OCI-LY1 (cell line): ENCODE measurements at regions not wholly inside any gene's neighbourhood (a gene's known extent, or its start where the extent isn't known, plus 50 kb on each side); places are given as distances from the start of the nearest gene placed in this dataset.

Experiments
- H2AFZ ChIP-seq: fragments of 200-600 bp; sonication (generic), shearing (Covaris generic); 2 replicates; pipeline ENCODE4 v1.6.0; 2014; ENCODE audit warnings: antibody characterized with exemption, mild to moderate bottlenecking, low read length
- H3F3A ChIP-seq: fragments of 200-600 bp; sonication (generic), shearing (Covaris generic); 2 replicates; pipeline ENCODE4 v1.6.0; 2014; ENCODE audit warnings: mild to moderate bottlenecking, antibody characterized with exemption, low read length, moderate library complexity; ENCODE audit not compliant: insufficient read depth
- H3K27ac ChIP-seq: fragments of 200-600 bp; sonication (generic); 2 replicates; pipeline ENCODE4 v1.5.1; 2014; ENCODE audit warnings: low read length, mixed run types, mild to moderate bottlenecking, low read depth; ENCODE audit not compliant: poor library complexity, severe bottlenecking
- H3K27me3 ChIP-seq: fragments of 200-600 bp; sonication (generic); 2 replicates; pipeline ENCODE4 v1.6.0; 2014; ENCODE audit warnings: antibody characterized with exemption, mild to moderate bottlenecking, low read length, moderate library complexity; ENCODE audit not compliant: insufficient read depth
- H3K36me3 ChIP-seq: fragments of 200-600 bp; sonication (generic); 2 replicates; pipeline ENCODE4 v1.6.1; 2014; ENCODE audit warnings: mild to moderate bottlenecking, antibody characterized with exemption, low read length, moderate library complexity, mixed read lengths; ENCODE audit not compliant: insufficient read depth
- H3K4me1 ChIP-seq: fragments of 200-600 bp; sonication (generic); 2 replicates; pipeline ENCODE4 v1.5.1; 2014; ENCODE audit warnings: mild to moderate bottlenecking, low read length, moderate library complexity; ENCODE audit not compliant: insufficient read depth, severe bottlenecking
- H3K4me2 ChIP-seq: fragments of 200-600 bp; sonication (generic), shearing (Covaris generic); 2 replicates; pipeline ENCODE4 v1.6.1; 2014; ENCODE audit warnings: low read length
- H3K4me3 ChIP-seq: fragments of 200-600 bp; sonication (generic); 2 replicates; pipeline ENCODE4 v1.5.1; 2014; ENCODE audit warnings: low read length, low read depth, mild to moderate bottlenecking, mixed read lengths; ENCODE audit not compliant: poor library complexity, severe bottlenecking
- H3K79me2 ChIP-seq: fragments of 200-600 bp; shearing (Covaris generic); 2 replicates; pipeline ENCODE4 v1.6.1; 2016; ENCODE audit warnings: mixed run types, low read length, mixed read lengths; ENCODE audit not compliant: insufficient read depth
- H3K9ac ChIP-seq: fragments of 200-600 bp; sonication (generic), shearing (Covaris generic); 2 replicates; pipeline ENCODE4 v1.6.1; 2014; ENCODE audit warnings: mild to moderate bottlenecking, low read length, mixed read lengths
- H3K9me2 ChIP-seq: fragments of 200-600 bp; sonication (generic), shearing (Covaris generic); 2 replicates; pipeline ENCODE4 v1.6.1; 2014; ENCODE audit warnings: low read depth, mild to moderate bottlenecking, low read length, mixed read lengths
- H3K9me3 ChIP-seq: fragments of 200-600 bp; shearing (Covaris generic); 2 replicates; pipeline ENCODE4 v1.6.1; 2014; ENCODE audit warnings: low read length, mixed read lengths
- H4K20me1 ChIP-seq: fragments of 200-600 bp; sonication (generic), shearing (Covaris generic); 2 replicates; pipeline ENCODE4 v1.6.0; 2016; ENCODE audit warnings: mild to moderate bottlenecking, low read length; ENCODE audit not compliant: insufficient read depth
- CTCF ChIP-seq: fragments of 200-600 bp; sonication (generic), shearing (Covaris generic); IDR thresholded peaks from 2 replicates; pipeline ENCODE4 v1.5.1; 2017; ENCODE audit warnings: mild to moderate bottlenecking, antibody characterized with exemption, low read length, moderate library complexity, mixed read lengths
- EZH2 ChIP-seq: fragments of 200-600 bp; sonication (generic), shearing (Covaris generic); IDR thresholded peaks from 2 replicates; pipeline ENCODE4 v1.8.0; 2017; ENCODE audit warnings: borderline replicate concordance, mixed run types, mild to moderate bottlenecking, antibody characterized with exemption, low read length, moderate library complexity, mixed read lengths

GRCh38 chr1:191174298-191174697, 696.6 kb upstream of the BRINP3 start:
- H3K4me3 ChIP-seq: peak overlapping the region; percentile 23
- H3K27me3 ChIP-seq: no peaks in the 10 kb centered on the region
- H2AFZ ChIP-seq: peak overlapping the region; percentile 81
- H3K27ac ChIP-seq: peak overlapping the region; percentile 81
- H3K4me2 ChIP-seq: peak overlapping the region; percentile 53
- no peaks in the 10 kb centered on the region for H3K36me3 ChIP-seq
- peak overlapping the region; percentile 15; the same call in 1 of the 2 replicates for H3K9ac ChIP-seq
- no peaks in the 10 kb centered on the region for H3F3A ChIP-seq
- no peaks in the 10 kb centered on the region for H4K20me1 ChIP-seq
- H3K79me2 ChIP-seq: no peaks in the 10 kb centered on the region
- peaks cover 37% of the 10 kb centered on the region for H3K4me1 ChIP-seq
- no peaks in the 10 kb centered on the region for H3K9me3 ChIP-seq
- no peaks in the 10 kb centered on the region for H3K9me2 ChIP-seq
- TF ChIP-seq EZH2: no peak
- no peak for TF ChIP-seq CTCF

GRCh38 chr1:191176131-191176530, 698.5 kb upstream of the BRINP3 start:
- Histone ChIP-seq H3K4me2 (0 out of 2 replicates have a peak overlapping the region, but pooled peaks have one; percentile 2), H3K27me3 (no peaks in the 10 kb centered on the region), H3K27ac (no peak overlapping the region), H3K9ac (no peak overlapping the region), H3K4me3 (no peak overlapping the region), H3K36me3 (no peaks in the 10 kb centered on the region), H4K20me1 (no peaks in the 10 kb centered on the region), H3K9me3 (no peaks in the 10 kb centered on the region), H2AFZ (0 out of 2 replicates have a peak overlapping the region, but pooled peaks have one; percentile 81), H3K9me2 (no peaks in the 10 kb centered on the region), H3K4me1 (peaks cover 44% of the 10 kb centered on the region), H3K79me2 (no peaks in the 10 kb centered on the region), H3F3A (no peaks in the 10 kb centered on the region)
- TF ChIP-seq CTCF (no peak), EZH2 (no peak)

GRCh38 chr1:191206513-191207207, 729.0 kb upstream of the BRINP3 start:
- Histone ChIP-seq H3K9ac (no peak overlapping the region), H3K36me3 (no peaks in the 10 kb centered on the region), H3K9me2 (no peaks in the 10 kb centered on the region), H3K4me3 (no peak overlapping the region), H4K20me1 (no peaks in the 10 kb centered on the region), H3K27me3 (no peaks in the 10 kb centered on the region), H3K79me2 (no peaks in the 10 kb centered on the region), H3F3A (no peaks in the 10 kb centered on the region), H3K4me2 (no peak overlapping the region), H3K4me1 (peaks cover 8% of the 10 kb centered on the region), H2AFZ (peak overlapping the region; percentile 73; the same call in 1 of the 2 replicates), H3K27ac (no peak overlapping the region), H3K9me3 (no peaks in the 10 kb centered on the region)
- TF ChIP-seq CTCF (no peak), EZH2 (no peak)
